ENCODE measurements at regions not wholly inside any gene's neighbourhood (a gene's known extent, or its start where the extent isn't known, plus 50 kb on each side); places are given as distances from the start of the nearest gene placed in this dataset.

DNA sequence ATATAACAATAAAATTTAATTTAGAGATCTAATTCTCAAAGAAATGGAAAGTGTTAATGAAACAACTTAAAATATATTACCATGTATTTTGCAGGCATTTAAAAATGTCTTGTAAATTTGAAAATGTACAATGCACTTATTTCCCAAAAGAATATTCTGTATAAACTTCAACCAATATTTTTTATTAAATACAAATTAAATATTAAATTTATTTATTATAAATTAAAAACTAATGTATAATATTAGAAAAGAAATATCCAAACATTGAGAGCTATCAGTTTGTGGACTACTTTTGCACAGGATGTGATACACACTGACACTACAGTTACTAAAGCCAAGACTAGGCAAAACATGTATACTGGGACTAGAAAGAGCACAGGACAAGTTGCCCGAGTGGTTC, 707.0 kb upstream of the NRSN1 start:
- CTCF ChIA-PET = no interaction called here
- no peak overlapping the region for H4K8ac ChIP-seq (ENCODE audit: low read depth in 2 of 2, low read length in 2 of 2)
- H3K9me1 ChIP-seq (ENCODE audit: insufficient read depth, low read length) = no peaks in the 10 kb centered on the region
- H3K14ac ChIP-seq (replicated peaks; ENCODE audit: low read depth, low read length) = no peak overlapping the region
- H3K36me3 ChIP-seq (ENCODE audit: control insufficient read depth, insufficient read depth, low read length) = no peaks in the 10 kb centered on the region
- no peak overlapping the region for H4K91ac ChIP-seq (ENCODE audit: insufficient read depth, low read depth, low read length)
- TF ChIP-seq, protein P1, sequence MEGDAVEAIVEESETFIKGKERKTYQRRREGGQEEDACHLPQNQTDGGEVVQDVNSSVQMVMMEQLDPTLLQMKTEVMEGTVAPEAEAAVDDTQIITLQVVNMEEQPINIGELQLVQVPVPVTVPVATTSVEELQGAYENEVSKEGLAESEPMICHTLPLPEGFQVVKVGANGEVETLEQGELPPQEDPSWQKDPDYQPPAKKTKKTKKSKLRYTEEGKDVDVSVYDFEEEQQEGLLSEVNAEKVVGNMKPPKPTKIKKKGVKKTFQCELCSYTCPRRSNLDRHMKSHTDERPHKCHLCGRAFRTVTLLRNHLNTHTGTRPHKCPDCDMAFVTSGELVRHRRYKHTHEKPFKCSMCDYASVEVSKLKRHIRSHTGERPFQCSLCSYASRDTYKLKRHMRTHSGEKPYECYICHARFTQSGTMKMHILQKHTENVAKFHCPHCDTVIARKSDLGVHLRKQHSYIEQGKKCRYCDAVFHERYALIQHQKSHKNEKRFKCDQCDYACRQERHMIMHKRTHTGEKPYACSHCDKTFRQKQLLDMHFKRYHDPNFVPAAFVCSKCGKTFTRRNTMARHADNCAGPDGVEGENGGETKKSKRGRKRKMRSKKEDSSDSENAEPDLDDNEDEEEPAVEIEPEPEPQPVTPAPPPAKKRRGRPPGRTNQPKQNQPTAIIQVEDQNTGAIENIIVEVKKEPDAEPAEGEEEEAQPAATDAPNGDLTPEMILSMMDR (conservative IDR thresholded peaks at IDR 0.05; ENCODE audit: low read depth, low read length) = no peak
- TF ChIP-seq NFE2L2 (IDR thresholded peaks at IDR 0.05; ENCODE audit: low read depth, low read length) (no peak), MXI1 (IDR thresholded peaks at IDR 0.05; ENCODE audit: borderline replicate concordance, low read depth, low read length) (no peak), POLR2A (IDR thresholded peaks at IDR 0.05; ENCODE audit: low read depth, low read length) (no peak), CEBPB (IDR thresholded peaks at IDR 0.05; ENCODE audit: low read depth, low read length) (no peak), USF2 (IDR thresholded peaks at IDR 0.05; ENCODE audit: low read depth, low read length) (no peak), CHD1 (IDR thresholded peaks at IDR 0.05; ENCODE audit: low read depth, low read length) (no peak), RFX5 (IDR thresholded peaks at IDR 0.05; ENCODE audit: low read depth, low read length) (no peak), FOS (IDR thresholded peaks at IDR 0.05; ENCODE audit: low read depth, low read length) (no peak), RCOR1 (IDR thresholded peaks at IDR 0.05; ENCODE audit: insufficient replicate concordance, low read length) (no peak), RAD21 (IDR thresholded peaks at IDR 0.05; ENCODE audit: low read length) (no peak), MAZ (IDR thresholded peaks at IDR 0.05; ENCODE audit: borderline replicate concordance, low read depth, low read length) (no peak), MAFK (IDR thresholded peaks at IDR 0.05; ENCODE audit: low read depth, low read length) (no peak), SMC3 (IDR thresholded peaks at IDR 0.05; ENCODE audit: low read depth, low read length) (no peak), BHLHE40 (IDR thresholded peaks at IDR 0.05; ENCODE audit: low read depth, low read length) (no peak)
- TF ChIP-seq, protein P2, sequence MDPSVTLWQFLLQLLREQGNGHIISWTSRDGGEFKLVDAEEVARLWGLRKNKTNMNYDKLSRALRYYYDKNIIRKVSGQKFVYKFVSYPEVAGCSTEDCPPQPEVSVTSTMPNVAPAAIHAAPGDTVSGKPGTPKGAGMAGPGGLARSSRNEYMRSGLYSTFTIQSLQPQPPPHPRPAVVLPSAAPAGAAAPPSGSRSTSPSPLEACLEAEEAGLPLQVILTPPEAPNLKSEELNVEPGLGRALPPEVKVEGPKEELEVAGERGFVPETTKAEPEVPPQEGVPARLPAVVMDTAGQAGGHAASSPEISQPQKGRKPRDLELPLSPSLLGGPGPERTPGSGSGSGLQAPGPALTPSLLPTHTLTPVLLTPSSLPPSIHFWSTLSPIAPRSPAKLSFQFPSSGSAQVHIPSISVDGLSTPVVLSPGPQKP (IDR thresholded peaks at IDR 0.05; ENCODE audit: borderline replicate concordance, low read depth, low read length) = no peak
- H3K79me1 ChIP-seq (ENCODE audit: low read depth in 1 of 2, low read length in 2 of 2) = no peaks in the 10 kb centered on the region
- no peak overlapping the region for H3K4ac ChIP-seq (ENCODE audit: low read depth, low read length)
- H2BK20ac ChIP-seq (ENCODE audit: low read depth, low read length) = no peak overlapping the region
- H2BK15ac ChIP-seq (ENCODE audit: low read depth, low read length) = no peak overlapping the region
- no TSS peak for BruUV-seq (replicated peaks)
- DNase-seq = no peak
- dilution Hi-C loops (cut with HindIII; ENCODE audit: low sequenced_read_pairs, unreplicated experiment) = no loop called here
- H3K23ac ChIP-seq (ENCODE audit: low read depth, low read length) = no peak overlapping the region
- H2AK9ac ChIP-seq (replicated peaks; ENCODE audit: low read depth, low read length, poor library complexity) = no peak overlapping the region
- no peaks in the 10 kb centered on the region for H4K20me1 ChIP-seq (ENCODE audit: insufficient read depth, low read length)
- H3K18ac ChIP-seq (ENCODE audit: low read depth, low read length) = no peak overlapping the region
- POLR2A ChIA-PET (ENCODE audit: unreplicated experiment) = no interaction called here
- ATAC-seq (ENCODE audit: low read depth) = no peak
- H3K27me3 ChIP-seq (ENCODE audit: control insufficient read depth, insufficient read depth, low read length) = no peaks in the 10 kb centered on the region
- no peak overlapping the region for H3K56ac ChIP-seq (ENCODE audit: extremely low read depth, insufficient read depth, low read length)
- intact Hi-C loops (cut with micrococcal nuclease) = loop anchor here (10.0 kb wide), 1 partner anchor 464 kb away; no protein-coding TSS in a partner anchor
- H2AK5ac ChIP-seq (ENCODE audit: low read depth, low read length) = no peak overlapping the region
- peaks cover 4% of the 10 kb centered on the region for H3K4me1 ChIP-seq (ENCODE audit: control insufficient read depth, insufficient read depth, low read length)
- H2BK120ac ChIP-seq (ENCODE audit: low read depth, low read length) = no peak overlapping the region
- no peaks in the 10 kb centered on the region for H3K9me3 ChIP-seq (ENCODE audit: control insufficient read depth, insufficient read depth, low read length)
- H3K4me2 ChIP-seq (ENCODE audit: low read depth, low read length) = no peak overlapping the region
- no peak overlapping the region for H4K5ac ChIP-seq (ENCODE audit: low read depth, low read length)
- no peak overlapping the region for H3K4me3 ChIP-seq (ENCODE audit: insufficient read depth, low read depth, low read length)
- H3K9ac ChIP-seq (ENCODE audit: low read depth, low read length) = no peak overlapping the region
- no peak overlapping the region for H3K27ac ChIP-seq (ENCODE audit: insufficient read depth, low read length)
- no peak overlapping the region for H2AFZ ChIP-seq (replicated peaks; ENCODE audit: low read length, poor library complexity)
- no peak overlapping the region for H2BK5ac ChIP-seq (ENCODE audit: low read depth, low read length, poor library complexity, severe bottlenecking)
- in situ Hi-C loops (cut with MboI; ENCODE audit: low sequenced_read_pairs) = no loop called here
- WGBS, 2 experiments (ENCODE audit: extremely low coverage in 2 of 2, insufficient read length in 1 of 2) = no CpG with 5 or more reads among the region's 1 CpG
